CD1c-positive myeloid dendritic cell (primary cell): ENCODE measurements at regions not wholly inside any gene's neighbourhood (a gene's known extent, or its start where the extent isn't known, plus 50 kb on each side); places are given as distances from the start of the nearest gene placed in this dataset.
"Not testable (repeated sequence)": the region's sequence is repeated elsewhere in the genome, so short reads cannot be mapped to it uniquely, and the experiment has no call there.

Experiments
- DNase-seq: peaks from one replicate; pipeline ENCODE4 v3.0.0-alpha.2; 2016; ENCODE audit errors: extremely low spot score

DNA sequence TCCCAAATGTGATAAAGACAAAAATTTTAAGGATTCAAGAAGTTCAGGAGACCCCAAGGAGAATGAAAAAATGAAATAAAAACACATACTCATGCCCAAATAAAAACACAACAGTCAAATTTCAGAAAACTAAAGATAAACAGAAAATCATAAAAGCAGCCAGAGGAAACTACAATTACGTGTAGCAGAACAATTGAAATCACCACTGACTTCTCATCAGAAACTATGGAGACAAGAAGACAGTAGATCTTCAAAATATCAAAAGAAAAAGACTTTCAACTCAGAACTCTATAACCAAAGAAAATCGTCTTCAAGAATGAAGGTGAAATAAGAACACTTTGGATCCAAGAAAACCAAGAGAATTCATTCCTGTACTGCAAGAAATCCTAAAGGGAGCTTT lies 54.9 kb downstream of the DIO3 start:
- DNase-seq, result no peak

DNA sequence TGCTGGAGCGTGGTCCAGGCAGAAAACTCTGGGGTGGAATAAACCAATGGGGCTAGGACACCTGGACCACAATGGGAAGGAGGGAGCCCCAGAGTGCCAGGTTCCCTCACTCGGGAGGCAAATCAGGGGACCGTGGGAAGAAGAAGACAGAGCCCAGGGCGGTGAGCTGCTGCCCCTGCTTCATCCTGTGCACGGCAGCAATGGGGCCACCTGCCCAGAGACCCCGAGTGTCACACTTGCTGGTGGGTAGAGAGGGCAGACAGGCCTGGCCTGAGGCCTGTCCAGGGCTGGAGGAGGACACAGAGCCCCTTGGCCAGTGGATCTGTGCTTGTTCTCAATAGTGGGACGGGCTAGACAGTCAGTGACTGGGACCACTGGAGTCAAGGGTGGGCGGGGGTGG lies 58.2 kb downstream of the DIO3 start:
- DNase-seq, result no peak

DNA sequence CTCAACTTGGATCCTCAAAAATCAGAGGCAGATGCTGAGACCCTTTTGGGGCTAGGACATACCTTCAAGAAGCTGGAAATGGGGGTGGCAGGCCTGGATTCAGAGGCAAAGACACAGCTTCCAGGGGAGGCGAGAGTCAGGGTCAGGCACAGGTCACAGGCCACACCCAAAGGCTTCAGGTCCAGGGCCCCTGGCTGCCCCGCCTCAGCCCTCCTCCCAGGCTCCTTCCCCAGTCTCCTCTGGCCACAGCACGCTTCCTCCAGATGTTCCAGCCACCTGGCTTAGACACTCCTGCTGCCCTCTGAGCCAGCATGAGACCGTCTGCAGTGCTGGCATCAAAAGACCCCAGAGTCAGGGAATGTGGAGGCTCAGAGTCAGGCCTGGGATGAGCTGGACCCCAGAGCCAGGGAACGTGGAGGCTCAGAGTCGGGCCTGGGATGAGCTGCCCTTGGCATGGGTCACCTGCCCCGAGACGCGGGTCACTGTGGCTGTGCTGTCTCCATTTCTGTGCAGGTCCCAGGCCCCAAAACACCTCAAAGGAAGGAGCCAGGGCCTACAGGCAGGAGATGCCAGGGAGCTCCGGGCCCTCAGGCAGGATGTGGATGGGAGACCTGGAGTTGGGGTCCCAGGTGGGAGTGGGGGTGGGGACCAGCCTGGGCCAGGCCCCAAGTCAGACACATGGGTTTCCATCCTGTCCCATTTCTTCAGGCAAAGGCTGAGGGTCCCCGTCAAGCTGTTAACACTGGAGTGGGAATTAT lies 58.9 kb downstream of the DIO3 start:
- no peak for DNase-seq

DNA sequence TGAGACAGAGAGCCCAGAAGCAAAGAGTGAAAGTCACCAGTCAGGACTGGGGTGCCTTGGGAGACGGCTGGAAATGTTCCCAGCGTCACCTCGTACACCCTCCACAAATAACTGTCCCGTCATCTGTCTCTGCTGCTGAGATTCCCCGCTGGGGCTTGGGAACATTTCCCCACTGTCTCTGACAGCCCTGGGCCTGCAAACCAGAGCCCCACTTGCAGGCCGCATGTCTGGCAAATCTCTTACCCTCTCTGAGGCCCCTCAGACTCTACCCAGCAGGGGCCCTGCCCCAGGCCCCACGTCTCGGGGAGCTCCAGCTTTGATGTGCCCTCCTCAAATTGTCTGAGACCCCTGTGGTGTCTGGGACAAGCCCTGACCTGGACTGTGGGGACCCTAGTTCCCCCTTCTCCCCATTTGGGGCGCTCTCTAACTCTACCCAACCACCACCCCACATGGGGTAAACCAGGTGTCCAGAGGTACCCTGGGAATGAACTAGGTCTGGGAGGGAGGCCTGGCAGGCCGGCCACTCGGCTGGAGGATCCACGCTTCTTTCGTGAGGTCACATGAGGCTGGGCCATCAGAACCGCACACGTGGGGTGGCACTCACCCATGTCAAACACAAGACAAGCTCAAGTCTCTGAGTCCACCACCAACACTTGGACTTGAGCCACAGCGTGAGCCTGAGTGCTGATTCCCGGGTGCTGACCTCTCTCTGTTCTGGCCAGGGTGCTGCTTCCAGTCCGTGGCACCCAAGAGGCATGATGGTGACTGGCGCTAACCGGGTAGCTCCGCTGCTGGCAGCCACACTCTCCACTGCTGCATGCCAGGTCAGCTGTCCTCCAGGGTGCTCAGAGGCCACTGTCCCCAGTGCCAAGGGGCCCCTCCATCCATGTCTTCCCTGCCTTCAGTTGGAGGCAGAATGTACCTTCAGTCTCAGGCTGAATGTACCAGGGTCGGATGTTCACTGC lies 59.8 kb downstream of the DIO3 start:
- no peak for DNase-seq

DNA sequence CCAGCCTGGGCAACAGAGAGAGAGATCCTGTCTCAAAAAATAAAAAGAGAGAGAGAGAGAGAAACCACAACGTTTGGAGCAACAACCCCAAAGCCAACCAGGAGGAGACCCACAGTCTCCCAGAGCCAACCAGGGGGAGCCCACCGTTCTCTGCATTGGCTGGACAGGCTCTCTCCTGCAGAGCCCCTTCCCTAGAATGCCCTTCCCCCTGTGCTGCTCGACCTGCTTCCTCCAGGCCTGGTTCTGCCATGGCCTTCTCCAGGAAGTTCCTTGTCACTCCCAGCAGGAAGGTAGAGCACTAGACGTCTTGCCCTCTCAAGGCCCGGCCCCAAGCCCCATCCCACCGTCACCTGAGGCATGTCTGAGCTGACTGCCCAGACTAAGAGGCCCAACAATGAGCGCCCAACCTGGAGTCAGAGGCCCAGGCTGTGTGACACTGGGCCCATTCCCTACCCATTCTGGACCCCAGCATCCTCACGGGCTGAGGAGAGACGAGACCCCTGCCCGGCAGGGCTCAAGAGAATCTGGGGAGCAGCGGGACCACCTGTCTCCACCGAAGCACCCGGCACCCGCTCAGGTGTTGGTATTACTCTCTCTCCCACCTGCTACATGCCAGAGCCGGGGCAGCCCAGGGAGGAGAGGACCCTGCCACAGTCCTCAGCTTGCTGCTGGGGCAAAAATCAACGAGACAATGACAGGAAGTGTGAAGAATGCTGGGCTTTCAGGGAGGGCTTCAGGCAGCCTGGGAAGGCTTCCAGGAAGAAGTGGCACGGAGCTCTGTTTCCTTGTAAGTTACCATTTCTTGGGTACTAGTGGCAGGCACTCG lies 61.2 kb downstream of the DIO3 start:
- DNase-seq, result no peak

DNA sequence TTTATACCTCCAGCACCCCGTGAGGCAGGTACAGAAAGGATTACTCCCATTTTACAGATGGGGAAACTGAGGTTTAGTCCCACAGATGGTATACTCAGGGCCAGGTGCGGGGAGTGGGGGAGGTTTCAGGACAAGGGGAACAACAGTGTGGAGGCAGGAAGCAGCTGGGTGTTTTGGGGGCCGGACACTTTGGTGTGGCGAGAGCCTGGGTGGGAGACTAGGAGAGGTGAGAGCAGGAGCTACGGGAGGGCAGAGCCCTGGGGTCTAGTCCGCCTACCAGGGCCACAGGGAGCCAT lies 61.7 kb downstream of the DIO3 start:
- DNase-seq, result no peak

DNA sequence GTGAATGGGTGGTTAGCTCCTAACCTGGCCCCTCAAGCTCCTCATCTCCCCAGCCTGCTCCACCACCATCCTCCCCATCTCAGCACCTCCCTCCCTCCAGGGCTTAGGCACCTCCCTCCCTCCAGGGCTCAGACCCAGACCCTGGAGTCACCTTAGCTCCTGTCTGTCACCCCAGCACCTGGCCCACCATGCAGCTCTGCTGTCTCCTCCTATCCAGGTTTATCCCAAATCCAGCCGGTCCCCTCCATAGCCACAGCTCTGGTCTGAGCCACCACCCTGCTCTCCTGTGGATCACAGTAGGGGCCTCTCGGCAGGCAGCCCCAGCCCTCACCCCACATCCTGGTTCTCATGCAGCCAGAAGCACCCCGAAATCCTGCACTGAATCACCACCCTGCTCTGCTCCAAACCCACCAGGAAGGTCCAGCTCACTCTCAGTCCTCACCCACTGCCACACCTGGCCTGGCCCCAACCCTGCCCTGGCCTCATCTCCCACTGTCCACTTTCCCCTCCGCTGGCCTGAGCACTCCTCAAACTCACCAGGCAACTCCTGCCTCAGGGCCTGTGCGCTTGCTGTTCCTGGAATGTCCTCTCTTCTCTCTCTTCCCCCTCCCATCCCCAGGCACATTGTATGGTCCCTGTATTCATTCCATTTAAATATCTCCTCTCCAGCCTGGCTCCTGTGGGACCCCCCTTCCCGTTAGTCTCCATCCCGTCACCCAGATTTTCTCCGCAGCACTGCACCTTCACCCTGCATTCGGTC lies 62.6 kb downstream of the DIO3 start:
- no peak for DNase-seq

DNA sequence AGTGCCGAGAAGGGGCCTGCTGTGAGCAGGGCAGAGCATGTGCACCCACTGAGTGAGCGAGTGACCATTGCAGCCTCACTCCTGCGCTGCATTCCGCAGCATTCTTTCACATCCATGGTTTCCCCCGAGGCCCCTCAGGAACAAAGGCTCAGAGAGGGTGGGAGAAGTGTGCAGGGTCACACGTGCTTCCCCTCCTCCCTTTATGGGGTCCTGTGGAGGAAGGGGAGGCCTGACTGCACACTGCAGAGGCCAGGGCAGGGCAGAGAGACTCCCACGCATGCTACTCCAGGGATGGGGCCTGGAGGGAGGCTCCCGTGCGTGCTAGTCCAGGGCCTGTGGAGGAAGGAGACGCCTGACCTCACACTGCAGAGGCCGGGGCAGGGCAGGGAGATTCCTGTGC lies 63.2 kb downstream of the DIO3 start:
- DNase-seq, result no peak

DNA sequence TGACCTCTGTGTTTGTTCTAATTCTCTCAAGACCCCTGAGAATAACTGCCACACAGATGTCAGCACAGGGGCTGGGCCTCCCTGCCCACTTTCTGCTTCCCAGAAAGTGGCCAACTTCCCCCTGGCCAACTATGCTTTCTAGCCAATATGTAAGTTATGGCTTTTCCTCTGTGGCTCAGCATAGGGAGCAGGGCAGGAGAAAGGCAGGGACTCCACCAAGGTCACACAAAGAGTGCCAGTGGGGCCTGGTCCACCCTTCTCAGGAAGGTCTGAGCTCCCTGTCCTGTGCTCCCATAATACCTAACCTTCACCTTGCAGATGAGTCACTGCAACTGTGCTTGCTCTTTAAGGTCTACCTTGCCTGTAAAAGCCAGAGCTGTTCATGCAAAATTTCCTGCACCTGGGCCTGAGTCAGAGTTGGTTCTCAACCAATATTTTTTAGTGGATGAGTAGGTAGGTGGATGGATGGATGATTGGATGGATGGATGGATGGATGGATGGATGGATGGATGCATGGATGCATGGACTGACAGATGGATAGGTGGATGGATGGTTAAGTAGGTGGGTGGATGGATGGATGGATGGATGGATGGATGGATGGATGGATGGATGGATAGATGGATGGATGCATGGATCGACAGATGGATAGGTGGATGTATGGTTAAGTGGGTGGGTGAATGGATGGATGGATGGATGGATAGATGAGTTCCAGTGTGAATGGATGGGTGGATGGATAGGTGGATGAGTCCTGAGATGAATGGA lies 64.2 kb downstream of the DIO3 start:
- DNase-seq, result no peak

DNA sequence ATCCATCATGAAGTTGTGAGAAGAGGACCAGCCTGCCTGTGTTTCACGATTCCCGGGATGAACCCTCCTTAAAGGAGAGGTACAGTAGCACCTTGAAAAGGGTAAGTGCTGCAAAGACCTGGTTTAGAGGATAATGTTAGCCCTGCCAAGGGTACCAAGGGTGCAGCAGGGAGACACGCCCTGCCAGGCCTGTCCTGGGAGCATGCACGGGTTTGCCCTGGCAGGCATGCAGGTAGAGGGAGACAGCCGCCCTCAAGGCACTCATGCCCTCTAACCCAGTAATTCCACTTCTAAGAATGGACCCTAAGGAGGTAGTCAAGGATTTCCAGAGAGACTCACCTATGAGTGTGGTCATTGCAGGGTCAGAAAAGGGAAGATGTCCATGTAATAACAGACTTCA lies 65.0 kb downstream of the DIO3 start:
- no peak for DNase-seq

DNA sequence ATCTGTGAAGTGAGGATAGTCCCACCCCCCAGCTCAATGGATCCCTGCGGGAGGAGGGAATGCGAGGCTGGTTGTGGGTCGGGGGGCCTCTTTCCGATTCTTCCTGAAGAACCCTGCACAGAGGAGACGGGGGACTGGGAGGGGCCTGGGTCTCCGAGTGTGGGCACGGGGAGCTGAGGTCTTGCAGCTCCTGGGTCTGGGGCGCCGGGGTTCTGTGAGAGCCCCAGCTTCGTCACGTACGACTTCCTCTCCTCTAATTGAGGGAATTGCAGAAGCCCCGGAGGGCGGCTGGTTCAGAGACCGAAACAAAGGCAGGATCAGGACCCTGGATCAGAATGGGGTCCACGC lies 66.6 kb downstream of the DIO3 start:
- peak; percentile 7 for DNase-seq

DNA sequence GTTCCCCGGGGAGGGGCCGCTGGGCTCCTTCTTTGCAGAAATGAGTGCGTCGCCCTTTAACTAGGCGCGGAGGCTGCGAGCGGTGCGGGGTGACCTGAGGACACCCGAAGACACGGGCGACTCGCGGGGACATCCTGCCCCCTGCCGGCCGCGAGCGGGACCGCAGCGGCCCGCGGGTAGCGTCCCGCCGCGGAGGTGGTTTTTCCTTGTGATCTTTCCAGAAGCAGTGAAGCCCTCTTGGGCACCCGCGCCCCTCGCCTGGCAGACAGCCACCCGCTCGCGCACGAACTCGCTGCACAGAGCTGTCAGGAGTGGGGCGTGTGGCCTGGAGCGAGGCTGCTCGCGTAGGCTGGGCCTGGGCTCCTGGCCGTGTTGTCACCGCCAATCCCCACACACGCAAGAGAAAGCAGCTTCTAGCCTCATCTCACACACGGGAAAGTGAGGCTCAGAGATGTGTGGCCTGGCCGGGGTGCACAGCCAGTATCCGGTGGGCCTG lies 67.2 kb downstream of the DIO3 start:
- peak; percentile 78 for DNase-seq

DNA sequence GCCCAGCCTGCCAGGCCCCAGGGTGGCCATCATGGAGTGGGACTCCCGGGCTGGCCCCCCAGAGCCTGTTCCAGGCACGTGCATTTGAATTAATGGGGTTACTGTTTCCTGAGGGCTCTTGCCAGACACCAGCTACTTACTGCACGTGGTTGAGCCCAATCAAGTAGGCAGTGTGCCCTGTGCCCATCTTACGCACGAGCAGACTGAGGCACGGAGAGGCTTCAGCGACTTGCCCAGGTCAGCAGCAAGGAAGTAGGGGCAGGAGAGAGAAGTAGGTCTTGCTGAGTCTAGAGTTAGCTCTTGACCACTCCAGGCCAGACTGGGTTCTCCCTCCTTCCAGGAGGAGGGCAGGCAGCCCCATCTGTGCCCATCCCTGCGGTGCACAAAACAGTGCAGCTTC lies 67.7 kb downstream of the DIO3 start:
- no peak for DNase-seq

DNA sequence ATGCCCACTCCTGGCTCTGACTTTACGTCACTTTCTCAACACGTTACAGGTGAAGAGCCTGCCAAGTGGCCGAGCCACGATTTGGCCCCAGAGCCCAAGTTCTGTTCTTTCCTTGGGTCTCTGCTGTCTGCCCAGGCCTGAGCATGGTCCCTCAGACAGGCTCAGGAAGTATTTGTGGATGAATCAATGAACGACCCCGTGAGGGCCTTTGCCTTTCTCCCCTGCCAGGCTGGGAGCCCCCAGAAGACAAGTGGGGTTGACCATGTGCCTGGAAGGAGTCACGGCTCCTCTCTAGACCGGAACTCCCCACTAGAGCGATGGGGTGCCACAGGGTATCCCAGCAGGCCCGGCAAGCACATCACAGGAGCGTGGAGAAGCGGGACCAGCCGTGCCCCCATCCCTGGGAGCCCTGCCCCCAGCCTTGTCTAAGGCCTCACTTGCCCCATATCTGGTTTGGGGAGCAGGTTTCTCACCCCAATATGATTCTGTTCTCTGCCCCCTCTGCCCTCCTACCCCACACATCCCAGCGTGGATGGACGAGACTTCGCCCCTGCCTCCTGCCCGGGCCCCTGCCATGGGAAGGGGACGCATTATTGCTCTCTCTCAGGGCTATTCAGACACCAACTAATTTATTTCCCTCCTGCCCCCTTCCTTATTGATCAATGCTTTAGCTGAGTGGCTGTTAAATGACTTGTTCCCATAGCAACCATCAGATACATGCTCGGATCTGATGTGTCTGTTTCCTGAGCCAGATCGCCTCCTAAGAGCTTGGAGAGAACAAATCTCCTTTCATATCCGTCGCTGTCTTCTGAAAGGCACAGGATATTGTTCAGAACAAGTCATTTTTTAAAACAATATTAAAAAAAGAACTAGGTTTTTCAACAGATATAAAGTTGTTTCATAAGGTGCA lies 69.0 kb downstream of the DIO3 start:
- no peak for DNase-seq

DNA sequence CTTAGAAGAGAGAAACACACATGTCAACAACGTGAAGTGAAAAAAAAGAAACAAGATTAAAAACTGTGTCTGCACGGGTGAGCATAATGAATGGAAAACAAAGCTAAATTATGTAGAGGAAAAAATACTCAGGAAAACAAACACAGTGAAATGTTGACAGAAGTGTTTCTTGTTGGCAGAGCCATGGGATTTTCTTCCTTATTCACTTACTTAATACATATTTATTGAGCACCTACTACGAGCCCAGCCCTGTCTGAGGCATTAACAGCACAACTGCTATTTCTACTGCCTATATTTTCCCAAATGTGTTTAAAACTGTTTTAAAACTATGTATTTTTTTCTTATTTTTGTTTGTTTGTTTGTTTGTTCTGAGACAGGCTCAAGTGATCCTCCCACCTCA lies 69.9 kb downstream of the DIO3 start:
- DNase-seq, result no peak

DNA sequence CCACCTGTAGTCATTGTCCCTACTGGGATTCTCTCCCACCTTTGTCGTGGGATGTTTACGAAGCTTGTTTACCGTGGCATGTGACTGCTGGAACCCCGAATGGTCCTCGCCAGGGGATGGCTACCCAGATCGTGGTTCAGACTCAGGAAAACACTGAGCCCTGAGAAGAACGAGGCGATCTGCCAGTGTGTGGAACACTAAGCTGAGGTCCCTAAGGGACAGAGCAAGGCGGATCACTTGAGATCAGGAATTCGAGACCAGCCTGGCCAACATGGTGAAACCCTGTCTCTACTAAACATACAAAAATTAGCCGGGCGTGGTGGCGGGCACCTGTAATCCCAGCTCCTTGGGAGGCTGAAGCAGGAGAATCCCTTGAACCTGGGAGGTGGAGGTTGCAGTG lies 70.7 kb downstream of the DIO3 start:
- DNase-seq, result not testable (repeated sequence)

DNA sequence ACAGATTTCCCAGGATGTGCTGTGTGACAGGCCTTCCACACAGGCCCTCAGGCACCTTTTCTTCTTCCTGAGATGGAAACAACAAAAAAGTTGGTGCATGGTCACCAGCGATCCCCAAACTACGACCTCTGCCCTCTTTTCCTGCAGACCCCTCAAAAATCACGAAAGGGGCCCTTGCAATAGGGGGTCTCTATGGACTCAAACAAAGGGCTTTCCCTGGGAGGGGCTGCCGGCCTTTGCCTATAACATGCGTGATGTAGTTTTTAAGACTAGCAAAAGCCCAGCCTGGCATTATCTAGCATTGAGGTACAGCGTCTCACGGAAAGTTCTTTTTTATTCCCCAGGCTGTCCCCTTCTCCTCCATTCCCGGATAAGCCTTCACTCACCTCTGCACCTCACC lies 71.2 kb downstream of the DIO3 start:
- DNase-seq, result no peak

DNA sequence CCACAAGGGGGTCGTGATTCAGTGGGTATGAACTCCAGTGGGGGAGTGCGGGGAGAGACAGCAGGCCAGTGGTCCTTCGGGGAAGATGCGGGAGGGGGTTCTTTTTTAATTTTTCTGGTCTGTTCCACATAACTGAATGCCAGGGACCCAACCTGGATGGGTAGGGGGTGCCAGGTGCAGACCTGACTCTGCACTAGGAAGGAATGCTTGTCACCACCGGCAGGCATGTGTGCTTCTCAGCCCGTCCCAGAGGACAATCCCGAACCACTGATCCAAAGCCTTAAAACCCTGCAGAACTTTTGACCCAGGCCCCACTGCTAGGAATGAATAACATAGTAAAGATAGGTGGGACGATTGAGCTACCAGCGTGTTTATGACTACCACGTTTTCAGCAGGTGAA lies 72.0 kb downstream of the DIO3 start:
- no peak for DNase-seq

DNA sequence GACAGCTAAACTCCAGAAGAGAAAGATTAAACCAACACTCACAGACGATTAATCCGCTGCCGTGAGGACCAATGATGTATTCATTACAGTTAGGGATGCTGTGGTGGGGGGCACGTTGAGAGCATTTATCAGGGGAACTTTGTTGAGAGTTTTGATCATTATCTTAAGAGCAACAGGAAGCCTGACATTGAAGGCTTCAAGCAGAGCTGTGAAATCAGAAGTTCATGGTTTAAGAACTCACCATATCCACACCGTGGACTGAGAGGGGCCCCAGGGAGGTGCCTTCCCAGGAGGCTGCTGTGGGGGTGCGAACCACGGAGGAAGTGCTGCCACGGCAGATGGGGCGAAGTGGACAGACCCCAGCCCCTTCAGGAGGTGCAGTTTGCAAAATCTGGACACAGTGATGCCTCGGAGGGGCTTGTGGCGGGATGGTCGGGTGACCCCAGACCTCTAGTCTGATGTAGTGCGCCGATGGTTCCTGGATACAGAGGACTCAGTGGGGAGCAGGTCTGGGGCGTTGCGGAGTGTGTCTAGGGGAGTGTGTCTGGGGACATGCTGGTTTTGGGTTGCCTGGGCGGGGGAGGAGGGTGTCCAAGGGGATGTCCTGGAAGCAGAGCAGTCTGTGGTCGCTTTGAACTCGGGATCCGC lies 73.0 kb downstream of the DIO3 start:
- no peak for DNase-seq
